HS-27A (cell line): ENCODE measurements at regions not wholly inside any gene's neighbourhood (a gene's known extent, or its start where the extent isn't known, plus 50 kb on each side); places are given as distances from the start of the nearest gene placed in this dataset.

Source experiments
- DNase-seq: peaks from one replicate; pipeline ENCODE4 v3.0.0-alpha.2; 2012; ENCODE audit warnings: low read depth, missing footprints

DNA sequence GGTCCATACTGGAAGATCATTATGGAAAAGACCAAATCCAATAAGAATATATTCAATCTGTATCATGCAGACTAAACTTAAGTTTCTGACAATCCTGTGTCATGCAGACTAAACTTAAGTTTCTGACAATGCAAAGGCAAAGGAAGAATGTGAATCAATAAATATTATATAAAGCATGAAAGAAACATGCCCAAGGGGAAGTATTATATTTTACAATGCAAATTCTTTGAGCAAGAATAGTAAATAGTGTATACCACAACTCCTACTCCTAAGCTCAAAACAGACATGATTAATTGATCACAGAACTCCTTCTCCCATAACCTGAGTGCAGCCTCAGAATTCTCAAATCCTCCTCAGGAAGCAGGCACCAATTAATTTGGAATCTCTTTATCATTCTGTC, 71.3 kb upstream of the BDNF start:
- no peak for DNase-seq

DNA sequence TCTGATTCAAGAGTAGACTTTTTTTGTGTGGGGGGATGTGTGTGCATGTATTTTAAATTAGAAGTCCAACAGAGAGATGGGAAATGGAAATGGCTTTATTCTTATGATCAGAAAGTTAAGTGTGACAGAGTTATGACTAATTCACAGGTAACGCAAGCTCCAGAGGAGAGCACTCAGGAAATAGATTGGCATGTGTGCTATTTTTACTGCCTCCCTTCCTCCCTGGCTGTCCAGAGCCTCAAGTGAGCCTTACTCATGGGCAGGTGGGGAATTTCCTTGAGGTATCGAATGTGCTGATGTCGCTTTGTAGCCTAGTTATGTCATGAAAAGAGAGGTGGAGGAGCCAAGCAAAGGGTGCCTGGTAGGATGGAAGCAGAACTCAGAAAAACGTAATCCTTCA, 70.3 kb upstream of the BDNF start:
- no peak for DNase-seq

DNA sequence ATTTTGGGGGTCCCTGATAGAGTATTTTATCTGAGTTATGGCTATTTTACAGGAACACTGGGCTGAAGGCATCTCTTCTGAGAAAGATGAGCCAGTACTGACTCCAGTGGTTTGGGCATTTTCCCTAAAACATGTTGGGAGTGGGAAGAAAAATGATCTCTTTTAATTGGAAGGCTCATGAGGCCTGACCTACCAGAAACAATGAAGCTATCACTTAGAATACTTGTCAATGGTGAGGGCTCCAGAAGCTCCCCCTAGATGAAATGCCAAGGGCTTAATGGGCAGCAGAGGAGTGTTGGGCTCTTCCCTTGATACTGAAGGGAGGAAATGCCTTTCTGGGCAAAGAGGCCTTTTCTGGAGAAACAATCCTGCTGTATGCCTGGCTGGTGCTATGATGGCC, 63.5 kb upstream of the BDNF start:
- DNase-seq = no peak

DNA sequence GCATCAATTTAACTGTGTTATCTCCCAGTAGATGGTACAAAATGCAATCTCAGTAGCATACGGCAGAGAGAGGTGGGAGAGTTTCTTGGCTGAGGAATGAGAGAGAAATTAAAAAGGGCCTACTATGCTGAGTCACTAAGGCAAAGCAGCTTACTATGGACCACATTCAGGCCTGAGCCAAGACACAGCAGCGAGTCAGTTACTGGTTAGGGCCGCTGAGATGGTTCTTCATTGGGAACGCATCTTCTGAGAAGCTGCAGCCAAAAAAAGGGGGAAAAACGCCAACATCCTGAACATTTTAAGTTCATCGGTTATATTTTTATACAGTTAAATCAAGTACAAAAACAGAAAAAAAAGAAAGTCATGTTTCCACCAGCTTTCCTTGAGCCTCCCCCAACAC, 61.1 kb upstream of the BDNF start:
- DNase-seq = no peak

DNA sequence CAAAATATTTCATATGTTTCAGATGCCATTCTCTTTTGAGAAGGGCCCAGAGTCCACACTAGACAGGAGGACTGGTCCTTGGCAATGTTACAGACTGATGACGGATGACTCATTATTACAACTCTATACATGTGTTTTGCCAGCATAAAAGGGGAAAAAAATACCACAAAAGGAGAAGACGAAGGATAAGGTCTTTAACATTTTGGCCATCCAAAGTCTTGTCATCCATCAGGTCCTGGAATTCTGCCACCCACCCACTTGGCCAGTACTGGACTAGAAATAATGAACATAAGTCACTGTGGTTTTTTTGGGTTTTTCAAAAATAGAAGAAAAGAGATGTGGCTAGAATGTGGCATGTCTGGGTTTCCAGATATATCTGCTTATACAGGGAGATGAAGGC, 57.7 kb upstream of the BDNF start:
- DNase-seq = peak; percentile 88

DNA sequence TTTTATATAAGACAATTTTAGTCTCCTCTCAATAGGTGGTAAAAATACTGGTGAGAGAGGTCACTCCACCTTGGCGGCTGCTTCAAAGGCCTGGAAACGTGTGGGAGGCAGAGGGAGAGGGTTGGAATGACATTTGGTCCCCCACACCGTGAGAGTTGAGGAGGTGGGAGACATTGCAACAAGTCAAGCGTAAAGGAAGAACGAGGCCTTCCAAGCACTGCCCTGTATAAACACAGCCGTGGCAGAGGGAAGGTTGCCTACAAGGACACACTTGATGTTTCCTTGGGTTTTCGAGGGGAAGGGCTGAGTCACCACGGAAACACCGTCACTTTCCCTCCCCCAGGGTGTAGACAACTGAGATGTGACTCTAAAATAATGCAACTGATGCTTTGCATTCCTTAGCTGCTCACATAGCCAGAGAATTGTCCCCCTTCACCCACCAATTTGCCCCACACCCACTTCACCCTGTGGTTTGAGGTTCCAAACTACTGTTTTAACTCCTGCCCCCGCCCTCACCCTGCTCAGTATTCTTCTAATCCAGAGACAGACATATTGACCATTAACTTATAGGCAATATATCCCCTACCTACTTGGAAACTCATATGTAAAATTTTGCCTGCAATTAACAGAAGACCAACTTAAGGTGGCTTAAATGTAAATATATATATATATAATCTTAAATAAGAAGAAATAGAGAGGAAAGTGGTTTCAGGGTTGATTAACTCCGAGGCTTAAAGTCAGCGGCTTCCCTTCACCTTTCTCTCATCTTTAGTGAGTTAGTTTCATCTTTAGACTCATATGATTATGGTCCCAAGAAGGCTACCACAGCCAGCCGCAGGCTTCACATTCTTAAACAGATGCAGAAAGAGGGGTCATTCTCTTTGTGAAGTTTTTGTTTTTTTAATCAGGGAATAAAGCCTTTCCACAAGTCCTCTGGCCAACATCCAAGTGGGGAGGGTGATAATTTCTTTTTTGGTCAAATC, 54.1 kb upstream of the BDNF start:
- peak; percentile 62 for DNase-seq
